LNCaP clone FGC (cell line): ENCODE measurements at regions not wholly inside any gene's neighbourhood (a gene's known extent, or its start where the extent isn't known, plus 50 kb on each side); places are given as distances from the start of the nearest gene placed in this dataset.

Source experiments
- DNase-seq: peaks from one replicate; pipeline ENCODE4 v3.0.0-alpha.2; 2011; ENCODE audit warnings: low read depth
- H3K4me3 ChIP-seq: 2 replicates; pipeline ENCODE4 v1.5.1; 2011; ENCODE audit warnings: mild to moderate bottlenecking, low read depth, low read length, control low read depth
- CTCF ChIP-seq: IDR thresholded peaks from 2 replicates; pipeline ENCODE4 v1.5.1; 2012; ENCODE audit warnings: mild to moderate bottlenecking; ENCODE audit not compliant: control insufficient read depth, insufficient read depth; ENCODE audit errors: extremely low read depth

- TF ChIP-seq CTCF: no peak
- H3K4me3 ChIP-seq: no peak overlapping the region
- no peak for DNase-seq
Measured at GRCh38 chr6:126945812-126946360, 172.6 kb upstream of the RSPO3 start.

GRCh38 chr6:126947070-126947469 is 171.4 kb upstream of the RSPO3 start:
- TF ChIP-seq CTCF: no peak
- no peak overlapping the region for H3K4me3 ChIP-seq
- no peak for DNase-seq

GRCh38 chr6:126949786-126950185 is 168.7 kb upstream of the RSPO3 start:
- no peak overlapping the region for H3K4me3 ChIP-seq
- no peak for TF ChIP-seq CTCF
- DNase-seq: no peak

- TF ChIP-seq CTCF: no peak
- DNase-seq: no peak
- no peak overlapping the region for H3K4me3 ChIP-seq
Measured at GRCh38 chr6:126955621-126956020, 162.8 kb upstream of the RSPO3 start.

- no peak for TF ChIP-seq CTCF
- no peak overlapping the region for H3K4me3 ChIP-seq
- no peak for DNase-seq
Measured at GRCh38 chr6:126957721-126958120, 160.8 kb upstream of the RSPO3 start.

GRCh38 chr6:126959765-126960164 is 158.7 kb upstream of the RSPO3 start:
- TF ChIP-seq CTCF: no peak

GRCh38 chr6:126963077-126963809 is 155.2 kb upstream of the RSPO3 start:
- DNase-seq: no peak
- no peak overlapping the region for H3K4me3 ChIP-seq
- no peak for TF ChIP-seq CTCF

More at GRCh38 chr6:126959765-126960164, 158.7 kb upstream of the RSPO3 start:
- H3K4me3 ChIP-seq: no peak overlapping the region
- DNase-seq: no peak
